ENCODE measurements at regions not wholly inside any gene's neighbourhood (a gene's known extent, or its start where the extent isn't known, plus 50 kb on each side); places are given as distances from the start of the nearest gene placed in this dataset.

DNA sequence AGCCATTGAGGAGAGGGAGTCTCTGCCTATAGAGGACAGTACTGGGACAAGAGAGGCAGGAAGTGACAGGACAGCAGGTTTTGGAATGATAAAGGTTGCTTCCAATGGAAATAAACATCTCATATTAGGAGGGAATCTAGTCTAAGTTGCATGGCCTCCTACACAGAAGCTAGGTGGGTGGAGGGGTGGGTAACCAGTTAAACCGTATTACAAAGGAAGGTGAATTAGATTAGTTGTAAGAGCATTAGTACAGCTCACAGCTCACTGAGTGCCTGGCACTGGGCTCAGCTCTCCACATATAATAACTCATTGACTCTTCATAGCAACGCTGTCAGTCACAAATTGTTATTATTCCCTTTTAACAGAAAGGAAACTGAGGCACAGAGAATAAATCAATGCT, 468.1 kb downstream of the PTPRU start:
- FAIRE-seq, result no peak

GRCh38 chr1:29703596-29704370, 467.5 kb downstream of the PTPRU start:
- FAIRE-seq, result no peak

GRCh38 chr1:29700491-29700890, 464.2 kb downstream of the PTPRU start:
- FAIRE-seq, result no peak

- no peak for FAIRE-seq
These were observed 462.3 kb downstream of the PTPRU start for GRCh38 chr1:29698626-29699025.

DNA sequence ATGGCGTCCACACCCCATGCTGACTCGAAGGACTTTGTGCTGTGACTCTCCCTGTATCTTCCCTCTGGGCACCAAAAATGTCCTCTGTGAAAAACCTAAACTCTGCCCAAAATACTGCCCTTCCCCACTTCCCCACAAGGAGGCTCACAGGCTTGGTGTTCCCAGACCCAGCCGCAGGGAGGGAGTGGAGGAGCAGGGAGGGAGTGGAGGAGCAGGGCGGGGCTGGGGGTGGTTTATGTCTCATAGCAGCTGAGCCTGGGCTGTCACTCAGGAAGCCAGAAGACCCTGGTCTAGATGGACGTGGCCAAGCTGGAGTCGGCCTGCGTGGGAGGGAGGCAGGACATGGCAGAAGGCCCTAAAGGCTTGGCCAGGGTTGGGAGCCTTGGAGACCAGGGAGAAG, 461.7 kb downstream of the PTPRU start:
- FAIRE-seq, result no peak

- FAIRE-seq, result no peak
These were observed 461.1 kb downstream of the PTPRU start for GRCh38 chr1:29697391-29697780.

GRCh38 chr1:29696656-29697390, 460.5 kb downstream of the PTPRU start:
- no peak for FAIRE-seq

GRCh38 chr1:29695803-29696202, 459.5 kb downstream of the PTPRU start:
- no peak for FAIRE-seq

GRCh38 chr1:29695036-29695435, 458.7 kb downstream of the PTPRU start:
- FAIRE-seq, result no peak

DNA sequence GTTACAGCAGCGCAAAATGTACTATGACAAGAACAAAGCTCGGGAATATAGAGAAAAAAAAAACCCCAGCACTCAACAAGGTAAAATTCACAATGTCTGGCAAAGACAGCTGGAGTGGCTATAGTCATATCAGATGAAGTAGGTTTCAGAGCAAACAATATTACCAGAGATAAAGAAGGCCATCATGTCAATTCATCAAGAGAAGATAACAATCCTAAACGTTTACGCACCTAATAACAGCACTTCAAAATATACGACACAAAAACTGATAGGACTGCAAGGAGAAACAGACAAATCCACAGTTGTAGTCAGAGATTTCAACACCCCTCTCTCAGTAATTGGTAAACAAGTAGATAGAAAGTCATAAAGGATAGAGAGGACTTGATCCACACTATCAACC, 455.2 kb downstream of the PTPRU start:
- no peak for FAIRE-seq

GRCh38 chr1:29690156-29690555, 453.8 kb downstream of the PTPRU start:
- FAIRE-seq, result no peak

GRCh38 chr1:29689372-29690030, 453.2 kb downstream of the PTPRU start:
- FAIRE-seq, result no peak

DNA sequence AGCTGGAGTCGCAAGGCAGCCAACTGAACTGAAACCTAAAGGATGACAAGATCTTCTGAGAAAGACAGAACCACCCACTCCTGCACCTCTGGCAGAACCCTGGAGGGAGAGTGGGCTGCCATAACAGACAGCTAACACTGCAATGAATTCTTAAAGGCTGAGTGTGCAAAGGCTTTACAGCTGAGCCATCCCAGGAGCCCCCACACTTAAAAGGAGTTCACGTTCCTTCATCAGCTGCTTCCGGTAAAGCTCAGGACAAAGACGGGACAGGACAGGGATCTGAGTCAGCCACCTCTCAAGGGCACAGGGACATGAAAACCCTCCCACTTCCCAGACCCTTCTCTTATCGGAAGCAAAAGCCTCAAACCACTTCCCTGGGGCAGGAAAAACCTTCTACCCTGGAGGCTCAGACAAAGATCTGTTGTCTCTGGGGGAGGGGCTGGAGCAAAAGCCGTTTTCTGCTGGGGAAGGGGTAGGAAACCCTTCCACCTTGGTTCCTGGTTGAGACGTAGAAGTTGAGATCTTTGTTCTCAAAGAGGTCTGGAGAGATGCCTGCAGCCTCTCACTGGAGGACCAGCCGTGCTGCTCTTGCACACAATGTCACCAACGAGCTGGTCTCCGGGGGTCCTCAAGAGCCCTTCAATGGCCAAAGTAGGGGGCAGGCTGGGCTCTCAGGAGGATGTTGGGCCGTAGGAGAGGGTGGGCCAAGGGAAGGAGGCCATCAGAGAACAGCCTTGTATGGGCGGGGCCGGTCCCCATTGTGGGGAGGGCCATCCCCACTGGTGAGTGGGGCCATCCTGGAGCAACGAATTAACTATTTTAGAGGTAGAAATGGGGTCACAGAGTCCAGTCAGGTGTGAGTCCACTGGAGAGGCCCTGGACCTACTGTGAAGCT, 452.4 kb downstream of the PTPRU start:
- no peak for FAIRE-seq

DNA sequence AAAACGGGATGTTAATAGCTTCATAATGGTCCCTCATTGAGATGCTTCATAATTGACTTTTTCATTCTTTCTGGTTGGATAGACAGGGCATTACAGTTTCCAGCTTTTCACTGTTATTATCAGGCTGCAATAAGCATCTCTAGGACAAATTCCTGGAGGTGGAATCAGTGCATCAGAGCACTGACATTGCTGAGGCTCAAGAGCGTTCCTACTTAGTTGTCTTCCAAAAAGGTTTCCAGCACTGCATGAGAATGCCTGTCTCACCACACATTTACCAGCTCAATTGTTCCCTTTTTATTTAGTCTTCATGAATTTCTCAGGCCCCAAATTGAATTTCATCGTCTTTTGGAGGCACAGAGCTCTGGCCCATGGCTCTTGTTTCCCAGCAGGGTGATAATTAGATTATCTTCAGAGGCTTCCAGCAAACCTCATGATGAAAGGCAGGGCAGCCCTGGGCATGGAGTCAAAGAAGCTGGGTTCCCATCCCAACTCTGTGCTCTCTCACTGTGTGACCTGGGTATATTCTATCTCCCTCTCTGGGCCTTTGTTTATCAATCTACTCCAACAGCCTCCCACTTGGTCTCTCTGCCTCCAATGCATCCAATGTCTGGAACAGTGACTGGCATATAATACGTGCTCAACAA, 451.4 kb downstream of the PTPRU start:
- FAIRE-seq, result no peak

GRCh38 chr1:29687166-29687565, 450.8 kb downstream of the PTPRU start:
- no peak for FAIRE-seq

GRCh38 chr1:29686012-29686930, 449.9 kb downstream of the PTPRU start:
- FAIRE-seq, result no peak

DNA sequence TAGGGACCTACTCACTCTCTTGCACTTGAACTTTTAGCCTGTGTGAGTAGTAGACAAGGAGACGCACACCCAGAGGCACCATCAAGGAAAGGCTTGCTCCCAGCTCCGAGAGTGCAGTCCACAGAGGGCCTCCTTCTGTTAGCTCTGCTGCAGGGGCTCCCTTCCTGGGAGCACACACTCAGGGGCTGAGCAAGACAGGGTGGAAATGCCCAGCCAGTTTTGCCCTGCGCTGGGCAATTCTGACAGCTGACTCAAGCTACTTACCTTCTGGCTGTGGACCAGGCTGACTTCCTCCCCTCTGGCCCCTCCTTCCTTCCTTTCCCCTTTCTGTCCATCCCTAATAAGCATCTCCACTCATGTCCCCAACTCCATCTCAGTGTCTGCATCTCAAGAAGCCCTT, 449.1 kb downstream of the PTPRU start:
- no peak for FAIRE-seq

- FAIRE-seq, result no peak
These were observed 447.8 kb downstream of the PTPRU start for GRCh38 chr1:29684141-29684540.

GRCh38 chr1:29683472-29683871, 447.1 kb downstream of the PTPRU start:
- FAIRE-seq, result no peak

DNA sequence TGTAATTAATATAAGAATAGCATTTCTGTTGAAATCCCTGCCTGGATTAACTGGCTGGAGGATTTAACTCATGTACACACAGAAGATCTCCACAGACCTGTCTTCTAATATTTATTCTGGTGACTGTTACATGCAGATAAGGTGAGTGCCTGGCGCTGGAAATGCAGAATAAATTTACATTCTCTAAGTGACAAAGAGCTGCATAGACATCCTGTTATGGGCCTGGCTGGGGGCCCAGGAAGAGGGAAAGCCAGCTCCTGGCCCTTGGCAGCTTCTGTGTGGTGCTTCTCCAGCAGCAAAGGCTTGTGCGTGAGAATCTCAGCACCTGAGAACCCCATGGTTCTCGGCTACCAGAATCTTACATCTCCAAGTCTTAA, 446.6 kb downstream of the PTPRU start:
- FAIRE-seq, result no peak

GRCh38 chr1:29682171-29682918, 446.0 kb downstream of the PTPRU start:
- FAIRE-seq, result no peak

All from TTC549 (cell line).